GM12878 (cell line): ENCODE measurements at regions not wholly inside any gene's neighbourhood (a gene's known extent, or its start where the extent isn't known, plus 50 kb on each side); places are given as distances from the start of the nearest gene placed in this dataset.

ENCODE experiments used
- ATAC-seq: fragments of 200-7000 bp; cut with Tn5 transposase; 3 replicates; pipeline ENCODE4 v1.9.1; 2020; ENCODE audit warnings: mild to moderate bottlenecking, moderate library complexity
- BruUV-seq: library from RNA; stranded (reverse); fragments of 400-500 nt; replicated peaks from 2 replicates; lab custom pipeline; 2021; lab: Mats Ljungman, UMichigan
- CTCF ChIA-PET: fragments of 300-600 bp; sonication (Branson Sonifier 250); formaldehyde crosslinking; extraction: SDS; loops from one replicate; lab custom pipeline; 2021; ENCODE audit warnings: inconsistent platforms; lab: Yijun Ruan, JAX
- POLR2A ChIA-PET: fragments of 350-600 bp; formaldehyde crosslinking; extraction: SDS; loops from one replicate; lab custom pipeline; 2021; ENCODE audit warnings: inconsistent platforms; lab: Charles Lee
- RAD21 ChIA-PET: fragments of 300-600 bp; sonication (Branson Sonifier 250); formaldehyde crosslinking; loops from one replicate; lab custom pipeline; 2023; ENCODE audit warnings: antibody characterized with exemption; ENCODE audit not compliant: unreplicated experiment; lab: Charles Lee
- SMC1A ChIA-PET: fragments of 300-600 bp; sonication (Branson Sonifier 250); formaldehyde crosslinking; loops from one replicate; lab custom pipeline; 2023; ENCODE audit not compliant: unreplicated experiment, uncharacterized antibody; lab: Charles Lee
- DNase-seq: peaks from one replicate; pipeline ENCODE4 v3.0.0-alpha.2; 2011; ENCODE audit warnings: low read depth, low spot score
- FAIRE-seq: peaks from 3 replicates; lab custom pipeline; 2011; peaks lifted over from hg19 to GRCh38; lab: Jason Lieb, UNC
- H2AFZ ChIP-seq: 2 replicates; pipeline ENCODE4 v1.6.0; 2011; ENCODE audit warnings: low read depth, low read length, control low read depth; ENCODE audit not compliant: control insufficient read depth
- H3K27ac ChIP-seq: 2 replicates; pipeline ENCODE4 v1.5.1; 2011; ENCODE audit warnings: control low read depth; ENCODE audit not compliant: control insufficient read depth, insufficient read depth
- H3K27me3 ChIP-seq, 2 experiments: replicated peaks in 1 of 2; 2 replicates each; pipeline versions ENCODE4 v1.6.0 to v1.6.1; 2011; ENCODE audit warnings: low read length in 1 of 2; ENCODE audit not compliant: control insufficient read depth in 2 of 2, insufficient read depth in 2 of 2
- H3K36me3 ChIP-seq, 2 experiments: 2 replicates each; pipeline ENCODE4 v1.5.1; 2011; ENCODE audit warnings: low read length in 1 of 2; ENCODE audit not compliant: control insufficient read depth in 2 of 2, insufficient read depth in 2 of 2
- H3K4me1 ChIP-seq: 2 replicates; pipeline ENCODE4 v1.6.1; 2011; ENCODE audit warnings: mild to moderate bottlenecking, low read length, moderate library complexity, mixed read lengths; ENCODE audit not compliant: control insufficient read depth, insufficient read depth
- H3K4me2 ChIP-seq: 2 replicates; pipeline ENCODE4 v1.6.0; 2011; ENCODE audit warnings: control low read depth; ENCODE audit not compliant: control insufficient read depth, insufficient read depth
- H3K4me3 ChIP-seq: fragments of 200-600 bp; sonication (generic); 2 replicates; pipeline ENCODE4 v1.5.1; 2016
- H3K79me2 ChIP-seq: 2 replicates; pipeline ENCODE4 v1.6.0; 2011; ENCODE audit warnings: low read length; ENCODE audit not compliant: control insufficient read depth, insufficient read depth
- H3K9ac ChIP-seq: 2 replicates; pipeline ENCODE4 v1.8.0; 2011; ENCODE audit warnings: low read length, control low read depth, mixed read lengths; ENCODE audit not compliant: control insufficient read depth, insufficient read depth
- H3K9me3 ChIP-seq: replicated peaks from 3 replicates; pipeline ENCODE4 v1.5.1; 2011; ENCODE audit warnings: mild to moderate bottlenecking, low read length; ENCODE audit not compliant: control insufficient read depth, insufficient read depth
- H4K20me1 ChIP-seq: 2 replicates; pipeline ENCODE4 v1.6.0; 2011; ENCODE audit not compliant: control insufficient read depth, insufficient read depth
- BCLAF1 ChIP-seq: fragments of 450-650 bp; IDR thresholded peaks from 2 replicates; pipeline ENCODE4 v1.6.1; 2017; ENCODE audit warnings: antibody characterized with exemption, mild to moderate bottlenecking, moderate library complexity
- BRCA1 ChIP-seq: IDR thresholded peaks from 2 replicates; pipeline ENCODE4 v1.6.1; 2011; ENCODE audit warnings: low read depth, low read length, improper control_type of control experiment
- CEBPZ ChIP-seq: fragments of 150-350 bp; IDR thresholded peaks from 2 replicates; pipeline ENCODE4 v1.6.1; 2016; ENCODE audit warnings: low read depth, low read length
- CHD2 ChIP-seq: IDR thresholded peaks from 2 replicates; pipeline ENCODE4 v1.6.1; 2011; ENCODE audit warnings: low read depth, low read length, improper control_type of control experiment, borderline replicate concordance
- E2F4 ChIP-seq: IDR thresholded peaks from 2 replicates; pipeline ENCODE4 v1.6.1; 2012; ENCODE audit warnings: low read depth, low read length, improper control_type of control experiment
- IRF3 ChIP-seq: fragments of 450-650 bp; IDR thresholded peaks from 2 replicates; pipeline ENCODE4 v1.6.1; 2014; ENCODE audit warnings: mild to moderate bottlenecking
- KAT2A ChIP-seq: conservative IDR thresholded peaks from 2 replicates; pipeline ENCODE4 v1.6.1; 2011; ENCODE audit warnings: low read depth, low read length; ENCODE audit not compliant: control insufficient read depth
- MYB ChIP-seq: fragments of 150-350 bp; IDR thresholded peaks from 2 replicates; pipeline ENCODE4 v1.6.1; 2014; ENCODE audit warnings: mild to moderate bottlenecking, low read depth, low read length, borderline replicate concordance
- NFXL1 ChIP-seq: fragments of 450-650 bp; IDR thresholded peaks from 2 replicates; pipeline ENCODE4 v1.6.1; 2017; ENCODE audit warnings: antibody characterized with exemption, mild to moderate bottlenecking, borderline replicate concordance
- PAX8 ChIP-seq: fragments of 450-650 bp; IDR thresholded peaks from 2 replicates; pipeline ENCODE4 v1.6.1; 2017; ENCODE audit warnings: mild to moderate bottlenecking, moderate library complexity
- POLR2AphosphoS2 ChIP-seq: IDR thresholded peaks from 2 replicates; pipeline ENCODE4 v1.6.1; 2011; ENCODE audit warnings: low read depth, mild to moderate bottlenecking, low read length, improper control_type of control experiment, moderate library complexity
- POLR2AphosphoS5 ChIP-seq: IDR thresholded peaks from 2 replicates; pipeline ENCODE4 v1.6.1; 2011; ENCODE audit warnings: mild to moderate bottlenecking, low read length, inconsistent platforms
- SREBF1 ChIP-seq: IDR thresholded peaks from 2 replicates; pipeline ENCODE4 v1.6.1; 2012; ENCODE audit warnings: mild to moderate bottlenecking, low read length
- SRF ChIP-seq, 2 experiments: IDR thresholded peaks; 2 replicates each; pipeline ENCODE4 v1.6.1; 2011; ENCODE audit warnings: low read depth in 2 of 2, low read length in 2 of 2, mild to moderate bottlenecking in 1 of 2, moderate library complexity in 1 of 2
- SUZ12 ChIP-seq: fragments of 200-600 bp; sonication (generic); IDR thresholded peaks from one replicate; pipeline ENCODE4 v1.6.1; 2018; ENCODE audit warnings: antibody characterized with exemption, mild to moderate bottlenecking; ENCODE audit not compliant: unreplicated experiment
- ZNF207 ChIP-seq: fragments of 450-650 bp; IDR thresholded peaks from 2 replicates; pipeline ENCODE4 v1.6.1; 2014; ENCODE audit warnings: antibody characterized with exemption, mild to moderate bottlenecking, borderline replicate concordance
- ZNF384 ChIP-seq: IDR thresholded peaks from 2 replicates; pipeline ENCODE4 v1.6.1; 2012; ENCODE audit warnings: low read depth, mild to moderate bottlenecking, low read length, improper control_type of control experiment, borderline replicate concordance
- in situ Hi-C: fragments of 300-500 bp; cut with MboI; formaldehyde crosslinking; loops from 9 replicates; pipeline ENCODE4 v1.14.3; 2018; ENCODE audit warnings: mixed read lengths
- intact Hi-C: fragments of 100-400 bp; cut with micrococcal nuclease; formaldehyde crosslinking; loops from one replicate; pipeline ENCODE4 v1.14.2; 2022; ENCODE audit not compliant: unreplicated experiment

- POLR2A ChIA-PET: no interaction called here
- no peak for ATAC-seq
- no TSS peak for BruUV-seq
- TF ChIP-seq E2F4: no peak
- no peak for TF ChIP-seq BRCA1
- no peak for TF ChIP-seq PAX8
- TF ChIP-seq ZNF207: no peak
- TF ChIP-seq SRF (IDR thresholded peaks at IDR 0.05; ENCODE audit: low read depth in 2 of 2, low read length in 2 of 2): no peak
- no peak for TF ChIP-seq IRF3
- no peak for TF ChIP-seq SREBF1
- TF ChIP-seq POLR2AphosphoS2: no peak
- no peak for TF ChIP-seq SUZ12
- TF ChIP-seq KAT2A: no peak
- no peak for TF ChIP-seq MYB
- TF ChIP-seq POLR2AphosphoS5: no peak
- no peak for TF ChIP-seq BCLAF1
- no peak for TF ChIP-seq CEBPZ
- TF ChIP-seq NFXL1: no peak
- no peak for TF ChIP-seq CHD2
- TF ChIP-seq ZNF384: no peak
These were observed 478.5 kb upstream of the CBLB start for GRCh38 chr3:106347350-106347749.

More at GRCh38 chr3:106347350-106347749, 478.5 kb upstream of the CBLB start:
- ChIA-PET SMC1A (interaction anchor here (0.9 to 1.4 kb wide), 3 partner anchors 17 to 262 kb away, joined by 3 to 4 read pairs (median 3); no protein-coding TSS in a partner anchor), RAD21 (interaction anchor here (1.2 kb wide), 1 partner anchor 45 kb away, joined by 3 read pairs; no protein-coding TSS in a partner anchor), CTCF (interaction anchor here (0.6 kb wide), 1 partner anchor 32 kb away, joined by 5 read pairs; no protein-coding TSS in a partner anchor)
- Histone ChIP-seq H3K27me3 (no peaks in the 10 kb centered on the region), H3K4me1 (no peaks in the 10 kb centered on the region), H2AFZ (no peak overlapping the region), H3K9me3 (no peaks in the 10 kb centered on the region), H3K79me2 (no peaks in the 10 kb centered on the region), H3K36me3 (no peaks in the 10 kb centered on the region), H3K27ac (no peak overlapping the region), H3K9ac (no peak overlapping the region), H4K20me1 (no peaks in the 10 kb centered on the region), H3K4me3 (no peak overlapping the region), H3K4me2 (no peak overlapping the region)
- no peak for DNase-seq
- in situ Hi-C loops (no loop called here), intact Hi-C loops (no loop called here)
- no peak for FAIRE-seq
